CD14-positive monocyte (primary cell): ENCODE measurements at regions not wholly inside any gene's neighbourhood (a gene's known extent, or its start where the extent isn't known, plus 50 kb on each side); places are given as distances from the start of the nearest gene placed in this dataset.
"Not testable (repeated sequence)": the region's sequence is repeated elsewhere in the genome, so short reads cannot be mapped to it uniquely, and the experiment has no call there.

Source experiments
- DNase-seq, 3 donors: peaks; one replicate each; pipeline ENCODE4 v3.0.0-alpha.2; 2011 to 2022
- H2AFZ ChIP-seq: 2 replicates; pipeline ENCODE4 v1.6.0; 2012; ENCODE audit warnings: mild to moderate bottlenecking, low read depth, low read length, inconsistent platforms; ENCODE audit not compliant: insufficient read depth, poor library complexity, severe bottlenecking
- H3K27ac ChIP-seq, 2 donors: 1 replicate in 1 of 2; 2 replicates in 1 of 2; pipeline ENCODE4 v1.5.1; 2012 to 2013; ENCODE audit warnings: low read length in 2 of 2, control low read depth in 1 of 2, inconsistent platforms in 1 of 2, low read depth in 1 of 2, mild to moderate bottlenecking in 1 of 2
- H3K27me3 ChIP-seq, 2 donors: one replicate each; pipeline versions ENCODE4 v1.6.0 to v1.6.1; 2011 to 2013; ENCODE audit warnings: low read length in 2 of 2; ENCODE audit not compliant: control insufficient read depth in 2 of 2, insufficient read depth in 2 of 2
- H3K36me3 ChIP-seq, 2 donors: replicated peaks in 1 of 2; 1 replicate in 1 of 2; 2 replicates in 1 of 2; pipeline versions ENCODE4 v1.5.1 to v1.6.1; 2012 to 2013; ENCODE audit warnings: low read length in 2 of 2, control low read depth in 1 of 2, inconsistent platforms in 1 of 2, mild to moderate bottlenecking in 1 of 2; ENCODE audit not compliant: insufficient read depth in 2 of 2, control insufficient read depth in 1 of 2
- H3K4me1 ChIP-seq, 2 donors: 1 replicate in 1 of 2; 2 replicates in 1 of 2; pipeline versions ENCODE4 v1.5.1 to v1.6.1; 2012 to 2013; ENCODE audit warnings: low read length in 2 of 2, control low read depth in 1 of 2, inconsistent platforms in 1 of 2, mild to moderate bottlenecking in 1 of 2, moderate library complexity in 1 of 2; ENCODE audit not compliant: insufficient read depth in 2 of 2, control insufficient read depth in 1 of 2
- H3K4me2 ChIP-seq: replicated peaks from 2 replicates; pipeline ENCODE3; 2012; ENCODE audit warnings: low read length, moderate library complexity, mild to moderate bottlenecking; ENCODE audit not compliant: poor library complexity, severe bottlenecking; ENCODE audit errors: extremely low read depth
- H3K4me3 ChIP-seq, 3 experiments: fragments of 200-600 bp in 1 of 3; sonication (generic) in 1 of 3; replicated peaks in 1 of 3; 1 replicate in 2 of 3; 2 replicates in 1 of 3; pipeline ENCODE4 v1.5.1; 2011 to 2013; ENCODE audit warnings: low read length in 3 of 3, mild to moderate bottlenecking in 3 of 3, control low read depth in 2 of 3, low read depth in 2 of 3, inconsistent platforms in 1 of 3, moderate library complexity in 1 of 3
- H3K79me2 ChIP-seq: 2 replicates; pipeline ENCODE4 v1.6.0; 2012; ENCODE audit warnings: mild to moderate bottlenecking, control low read depth, inconsistent platforms, low read length, moderate library complexity; ENCODE audit not compliant: insufficient read depth
- H3K9ac ChIP-seq: 2 replicates; pipeline ENCODE4 v1.6.0; 2017; ENCODE audit warnings: low read length, mild to moderate bottlenecking; ENCODE audit not compliant: insufficient read depth, poor library complexity, severe bottlenecking
- H3K9me3 ChIP-seq, 2 donors: replicated peaks in 1 of 2; 1 replicate in 1 of 2; 2 replicates in 1 of 2; pipeline versions ENCODE4 v1.5.1 to v1.6.1; 2012 to 2013; ENCODE audit warnings: low read length in 2 of 2, control low read depth in 1 of 2; ENCODE audit not compliant: control insufficient read depth in 1 of 2, insufficient read depth in 1 of 2
- H4K20me1 ChIP-seq: 2 replicates; pipeline ENCODE4 v1.6.0; 2012; ENCODE audit warnings: mild to moderate bottlenecking, low read length, control low read depth, moderate library complexity; ENCODE audit not compliant: insufficient read depth
- H3K27ac Mint-ChIP-seq, 7 donors: one replicate each; pipeline ENCODE4 v1.8.0; 2020; ENCODE audit warnings: mild to moderate bottlenecking in 7 of 7, mixed read lengths in 7 of 7, moderate library complexity in 6 of 7, inconsistent platforms in 2 of 7
- H3K27me3 Mint-ChIP-seq, 3 donors: one replicate each; pipeline ENCODE4 v1.8.0; 2021 to 2022; ENCODE audit warnings: low read depth in 3 of 3, mild to moderate bottlenecking in 3 of 3, mixed read lengths in 3 of 3, moderate library complexity in 3 of 3, inconsistent platforms in 1 of 3
- H3K36me3 Mint-ChIP-seq, 2 donors: one replicate each; pipeline ENCODE4 v1.8.0; 2020; ENCODE audit warnings: mixed read lengths in 2 of 2, inconsistent platforms in 1 of 2, mild to moderate bottlenecking in 1 of 2
- H3K4me1 Mint-ChIP-seq: one replicate; pipeline ENCODE4 v1.8.0; 2020; ENCODE audit warnings: mild to moderate bottlenecking, mixed read lengths
- H3K4me3 Mint-ChIP-seq, 2 donors: one replicate each; pipeline ENCODE4 v1.8.0; 2020; ENCODE audit warnings: mild to moderate bottlenecking in 2 of 2, mixed read lengths in 2 of 2, moderate library complexity in 1 of 2
- H3K9me3 Mint-ChIP-seq, 7 donors: one replicate each; pipeline ENCODE4 v1.8.0; 2020 to 2022; ENCODE audit warnings: mixed read lengths in 7 of 7, mild to moderate bottlenecking in 6 of 7, moderate library complexity in 6 of 7, inconsistent platforms in 2 of 7
- WGBS: methylation state at CpG from one replicate; pipeline ENCODE4 v1.1.5; 2013; ENCODE audit warnings: missing lambda C conversion rate; ENCODE audit not compliant: insufficient coverage; 5-methylcytosine and 5-hydroxymethylcytosine counted together
- intact Hi-C, 2 donors: fragments of 100-400 bp; cut with micrococcal nuclease; formaldehyde crosslinking; loops; one replicate each; pipeline versions ENCODE4 v1.15.0 to v1.15.1; 2023

DNA sequence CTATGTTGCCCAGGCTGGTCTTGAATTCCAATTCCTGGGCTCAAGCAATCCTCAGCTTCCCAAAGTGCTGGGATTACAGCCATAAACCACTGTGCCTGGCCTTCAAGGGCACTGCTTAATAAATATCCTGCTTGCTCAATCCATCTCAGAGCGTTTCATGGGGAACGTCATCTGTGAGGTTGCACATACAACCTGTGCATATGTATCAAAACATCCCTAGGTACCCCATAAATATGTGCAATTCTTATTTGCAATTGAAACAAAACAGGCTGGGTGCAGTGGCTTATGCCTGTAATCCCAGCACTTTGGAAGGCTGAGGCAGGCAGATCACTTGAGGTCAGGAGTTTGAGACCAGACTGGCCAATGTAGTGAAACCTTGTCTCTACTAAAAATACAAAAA lies 133.8 kb upstream of the TRIM73 start:
- H3K27me3 Mint-ChIP-seq, H3K36me3 ChIP-seq, H3K27ac ChIP-seq, H3K27me3 ChIP-seq, H3K4me1 Mint-ChIP-seq, H3K79me2 ChIP-seq, intact Hi-C loops, H3K4me3 ChIP-seq, H3K4me2 ChIP-seq, H2AFZ ChIP-seq, H3K4me1 ChIP-seq, H4K20me1 ChIP-seq, DNase-seq, H3K27ac Mint-ChIP-seq, H3K9me3 Mint-ChIP-seq, H3K9ac ChIP-seq, H3K36me3 Mint-ChIP-seq, H3K4me3 Mint-ChIP-seq, H3K9me3 ChIP-seq: not testable (repeated sequence)
- WGBS, result no CpG with 5 or more reads among the region's 2 CpGs

DNA sequence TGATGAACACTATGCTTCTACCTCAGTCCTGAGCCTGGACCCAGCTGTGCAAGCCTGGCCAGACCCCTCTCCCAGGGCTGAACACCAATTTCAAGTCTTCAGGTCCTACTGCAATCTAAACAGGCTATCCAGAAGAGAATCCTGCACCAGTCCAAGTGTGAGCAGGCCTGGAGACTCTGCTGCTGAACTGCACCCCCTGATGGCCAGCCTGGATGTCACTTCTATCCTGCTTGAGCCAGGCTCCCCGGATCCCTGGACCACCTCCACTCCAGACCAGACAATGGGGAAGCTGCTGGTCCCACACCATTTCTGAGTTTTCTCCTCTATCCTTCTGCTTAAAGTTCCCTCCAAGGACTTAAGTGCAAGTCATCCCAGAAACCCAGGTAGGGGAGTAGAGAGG lies 127.3 kb upstream of the TRIM73 start:
- H3K9me3 Mint-ChIP-seq, H3K4me2 ChIP-seq, H4K20me1 ChIP-seq, H3K36me3 ChIP-seq, H3K27ac Mint-ChIP-seq, H3K36me3 Mint-ChIP-seq, H3K27ac ChIP-seq, DNase-seq, H3K9ac ChIP-seq, H3K4me3 Mint-ChIP-seq, H2AFZ ChIP-seq, H3K4me1 Mint-ChIP-seq, H3K4me3 ChIP-seq, intact Hi-C loops, H3K79me2 ChIP-seq, H3K27me3 Mint-ChIP-seq, H3K27me3 ChIP-seq, H3K4me1 ChIP-seq, H3K9me3 ChIP-seq: not testable (repeated sequence)
- no CpG with 5 or more reads among the region's 1 CpG for WGBS

DNA sequence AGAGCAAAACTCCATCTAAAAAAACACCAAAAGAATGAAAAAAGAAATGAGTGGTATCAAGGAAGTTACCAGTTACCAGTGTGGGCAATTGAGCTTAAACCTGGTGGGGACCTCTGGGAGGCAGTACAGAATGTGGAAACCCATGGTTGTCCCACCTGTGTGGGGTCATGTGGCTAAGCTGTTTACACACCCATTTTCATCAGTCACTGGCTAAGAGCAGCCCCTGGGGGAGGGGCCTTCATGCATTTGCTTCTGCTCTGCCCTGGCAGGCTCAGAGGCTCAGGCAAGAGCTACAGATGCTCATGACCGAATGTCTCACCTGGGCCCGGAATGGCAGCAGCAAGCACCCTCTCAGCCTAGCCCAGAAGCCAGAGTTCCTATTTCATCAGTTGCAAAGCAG lies 126.3 kb upstream of the TRIM73 start:
- H3K9ac ChIP-seq, H3K4me1 ChIP-seq, H3K36me3 ChIP-seq, H3K4me2 ChIP-seq, H3K79me2 ChIP-seq, H3K27me3 Mint-ChIP-seq, intact Hi-C loops, H2AFZ ChIP-seq, H3K4me1 Mint-ChIP-seq, H3K27ac ChIP-seq, H3K27me3 ChIP-seq, H3K27ac Mint-ChIP-seq, H3K36me3 Mint-ChIP-seq, H3K9me3 Mint-ChIP-seq, H3K4me3 ChIP-seq, DNase-seq, H3K9me3 ChIP-seq, H3K4me3 Mint-ChIP-seq, H4K20me1 ChIP-seq: not testable (repeated sequence)
- WGBS, result no CpG with 5 or more reads among the region's 2 CpGs

DNA sequence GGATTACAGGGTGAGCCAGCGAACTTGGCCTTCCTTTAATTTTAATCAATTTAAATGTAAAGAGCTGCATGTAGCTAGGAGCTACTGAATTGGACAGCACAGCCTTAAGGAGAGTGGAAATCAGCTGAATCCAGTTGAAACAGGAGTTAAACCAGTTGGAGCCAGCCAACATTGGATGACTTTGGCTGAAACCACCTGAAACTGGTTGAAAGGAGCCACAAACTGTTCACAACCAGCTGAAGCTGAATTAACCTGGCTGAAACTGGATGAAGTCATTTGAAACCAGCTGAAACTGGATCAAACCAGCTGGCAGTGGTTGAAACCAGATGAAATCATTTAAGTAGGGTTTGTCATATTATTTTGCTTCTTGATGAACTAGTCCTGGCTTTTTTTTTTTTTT lies 121.3 kb upstream of the TRIM73 start:
- intact Hi-C loops, H3K4me3 Mint-ChIP-seq, H3K27ac ChIP-seq, H3K9me3 ChIP-seq, H3K27ac Mint-ChIP-seq, H3K4me1 Mint-ChIP-seq, H3K9ac ChIP-seq, H3K36me3 Mint-ChIP-seq, H3K36me3 ChIP-seq, DNase-seq, H3K4me1 ChIP-seq, H2AFZ ChIP-seq, H3K4me3 ChIP-seq, H3K27me3 ChIP-seq, H4K20me1 ChIP-seq, H3K4me2 ChIP-seq, H3K79me2 ChIP-seq, H3K9me3 Mint-ChIP-seq, H3K27me3 Mint-ChIP-seq: not testable (repeated sequence)
- WGBS, result no CpG with 5 or more reads among the region's 1 CpG
